Cardiac fibroblast (primary cell): ENCODE measurements at regions not wholly inside any gene's neighbourhood (a gene's known extent, or its start where the extent isn't known, plus 50 kb on each side); places are given as distances from the start of the nearest gene placed in this dataset.
A peak's percentile ranks its signal among the peaks of the same experiment; 100 is the strongest.

Experiments
- DNase-seq, 2 donors: peaks; one replicate each; pipeline versions ENCODE4 v3.0.0 to v3.0.0-alpha.2; 2010; ENCODE audit warnings: low read depth in 2 of 2
- H3K4me3 ChIP-seq, 2 donors: replicated peaks in 1 of 2; 1 replicate in 1 of 2; 2 replicates in 1 of 2; pipeline ENCODE4 v1.5.1; 2011; ENCODE audit warnings: low read depth in 2 of 2, low read length in 2 of 2, mild to moderate bottlenecking in 2 of 2, moderate library complexity in 1 of 2
- TF ChIP-seq, protein P1 (sequence below): IDR thresholded peaks from one replicate; pipeline ENCODE4 v1.5.1; 2011; ENCODE audit warnings: low read depth, mild to moderate bottlenecking, low read length, inconsistent platforms

DNA sequence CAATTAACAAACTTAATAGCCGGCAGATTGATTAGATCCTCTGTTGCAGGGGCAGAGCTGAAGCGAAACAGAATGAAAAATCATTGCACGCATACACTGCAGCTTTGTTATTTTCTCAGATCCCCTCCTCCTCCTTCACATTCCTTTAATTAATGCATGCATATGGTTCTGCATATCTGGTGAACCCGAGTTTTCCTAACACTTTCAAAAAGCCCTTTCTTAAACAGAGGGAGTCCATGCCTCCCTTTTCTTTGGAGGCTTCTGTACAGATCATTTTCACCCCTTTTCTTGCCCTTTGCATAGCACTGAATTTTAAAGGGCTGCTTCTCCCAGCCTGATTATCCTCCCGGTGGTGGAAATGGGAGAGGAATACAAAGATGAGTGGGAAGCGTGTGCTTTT is 136.6 kb upstream of the TBCA start:
- TF ChIP-seq, protein P1, sequence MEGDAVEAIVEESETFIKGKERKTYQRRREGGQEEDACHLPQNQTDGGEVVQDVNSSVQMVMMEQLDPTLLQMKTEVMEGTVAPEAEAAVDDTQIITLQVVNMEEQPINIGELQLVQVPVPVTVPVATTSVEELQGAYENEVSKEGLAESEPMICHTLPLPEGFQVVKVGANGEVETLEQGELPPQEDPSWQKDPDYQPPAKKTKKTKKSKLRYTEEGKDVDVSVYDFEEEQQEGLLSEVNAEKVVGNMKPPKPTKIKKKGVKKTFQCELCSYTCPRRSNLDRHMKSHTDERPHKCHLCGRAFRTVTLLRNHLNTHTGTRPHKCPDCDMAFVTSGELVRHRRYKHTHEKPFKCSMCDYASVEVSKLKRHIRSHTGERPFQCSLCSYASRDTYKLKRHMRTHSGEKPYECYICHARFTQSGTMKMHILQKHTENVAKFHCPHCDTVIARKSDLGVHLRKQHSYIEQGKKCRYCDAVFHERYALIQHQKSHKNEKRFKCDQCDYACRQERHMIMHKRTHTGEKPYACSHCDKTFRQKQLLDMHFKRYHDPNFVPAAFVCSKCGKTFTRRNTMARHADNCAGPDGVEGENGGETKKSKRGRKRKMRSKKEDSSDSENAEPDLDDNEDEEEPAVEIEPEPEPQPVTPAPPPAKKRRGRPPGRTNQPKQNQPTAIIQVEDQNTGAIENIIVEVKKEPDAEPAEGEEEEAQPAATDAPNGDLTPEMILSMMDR: no peak
- no peak for DNase-seq
- no peak overlapping the region for H3K4me3 ChIP-seq

DNA sequence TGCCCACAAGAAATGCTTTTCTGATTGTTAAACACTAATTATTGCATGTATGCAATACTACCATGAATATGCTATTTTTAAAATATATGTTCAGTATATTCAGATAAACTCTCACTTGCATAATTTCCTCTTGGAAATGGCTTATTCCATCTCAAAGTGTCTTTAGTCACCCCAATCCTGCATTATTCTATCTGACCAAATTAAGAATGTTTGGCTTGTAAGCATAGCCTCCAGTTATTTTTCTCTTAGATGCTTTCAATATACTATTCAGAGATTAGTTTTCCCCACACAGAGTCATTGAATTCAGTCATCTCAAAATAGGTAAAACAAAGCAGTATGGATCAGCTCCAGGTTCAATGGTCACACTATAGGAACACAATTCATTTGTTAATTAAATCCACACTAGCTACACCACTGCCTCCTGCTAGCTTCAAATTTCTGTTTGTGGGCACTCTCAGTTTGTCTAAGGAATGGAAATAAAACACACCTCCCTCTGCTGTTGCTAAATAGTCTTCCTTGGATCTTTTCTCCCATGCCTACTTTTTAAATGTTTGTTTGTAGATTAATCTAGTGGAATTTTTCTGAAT is 134.6 kb upstream of the TBCA start:
- no peak overlapping the region for H3K4me3 ChIP-seq
- TF ChIP-seq, protein P1: no peak
- DNase-seq: no peak

DNA sequence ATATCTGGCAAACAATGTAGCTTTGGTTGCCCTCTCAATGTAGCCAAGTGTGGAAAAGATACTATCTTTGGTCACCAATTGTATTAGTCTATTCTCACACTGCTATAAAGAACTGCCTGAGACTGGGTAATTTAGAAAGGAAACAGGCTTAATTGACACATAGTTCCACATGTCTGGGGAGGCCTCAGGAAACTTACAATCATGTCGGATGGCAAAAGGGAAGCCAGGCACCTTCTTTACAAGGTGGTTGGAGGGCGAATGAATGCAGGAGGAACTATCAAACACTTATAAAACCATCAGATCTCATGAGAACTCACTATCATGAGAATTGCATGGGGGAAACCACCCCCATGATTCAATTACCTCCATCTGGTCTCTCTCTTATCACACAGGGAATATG is 133.1 kb upstream of the TBCA start:
- TF ChIP-seq, protein P1: no peak
- H3K4me3 ChIP-seq: no peak overlapping the region
- no peak for DNase-seq

DNA sequence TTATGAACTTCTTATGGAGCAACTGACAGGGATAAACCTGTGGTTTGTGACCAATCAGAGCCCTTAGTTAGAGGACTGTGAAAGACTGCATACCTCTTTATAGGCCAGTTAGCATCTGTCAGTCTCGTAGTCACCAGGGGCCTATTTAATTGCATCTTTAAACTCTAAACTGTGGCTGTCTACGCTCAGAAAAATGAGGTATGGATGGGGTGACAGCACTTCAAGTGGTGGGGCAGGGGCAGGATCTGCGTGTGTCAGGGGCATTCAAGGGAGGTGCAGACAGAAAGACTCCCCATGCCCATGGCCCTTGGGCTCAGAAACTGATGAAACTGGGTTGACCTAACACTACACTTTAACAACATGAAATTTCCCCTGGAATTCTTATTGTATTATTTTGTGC is 132.6 kb upstream of the TBCA start:
- no peak for DNase-seq
- TF ChIP-seq, protein P1: no peak
- H3K4me3 ChIP-seq: no peak overlapping the region

DNA sequence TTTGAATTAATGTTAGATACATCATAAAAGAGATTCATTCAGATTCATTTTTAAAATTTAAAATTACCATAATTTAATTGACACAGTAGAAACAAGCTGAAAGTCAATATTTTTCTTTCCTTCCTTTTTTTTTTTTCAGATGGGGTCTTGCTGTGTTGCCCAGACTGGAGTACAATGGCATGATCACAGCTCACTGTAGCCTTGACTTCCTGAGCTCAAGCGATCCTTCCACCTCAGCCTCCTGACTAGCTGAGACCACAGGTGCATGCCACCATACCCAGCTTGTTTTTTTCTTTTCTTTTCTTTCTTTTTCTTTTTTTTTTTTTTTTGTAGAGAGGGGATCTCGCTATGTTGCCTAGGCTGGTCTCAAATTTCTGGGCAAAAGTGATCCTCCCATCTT is 131.6 kb upstream of the TBCA start:
- no peak for DNase-seq
- no peak overlapping the region for H3K4me3 ChIP-seq
- TF ChIP-seq, protein P1: no peak

DNA sequence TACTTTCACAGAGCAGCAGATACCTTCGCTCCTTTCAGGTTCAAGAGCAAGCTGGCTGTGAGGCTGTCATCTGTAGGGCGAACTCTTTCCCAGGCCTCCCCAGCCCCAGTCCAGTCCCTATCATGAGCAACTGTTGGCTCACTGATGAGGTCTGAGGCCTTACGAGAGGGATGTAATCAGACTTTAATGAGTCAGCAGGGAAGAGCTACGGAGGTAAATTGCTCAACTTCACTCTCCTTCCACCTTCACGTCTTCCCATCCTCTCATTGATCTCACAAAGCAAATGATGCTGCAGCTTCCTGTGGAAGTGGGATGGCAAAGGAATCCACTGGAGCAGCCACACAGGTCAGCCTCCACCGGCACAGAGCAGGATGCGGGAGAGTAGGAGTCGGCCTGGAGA is 130.7 kb upstream of the TBCA start:
- H3K4me3 ChIP-seq: no peak overlapping the region
- peak; percentile 27 to 79 for DNase-seq
- TF ChIP-seq, protein P1: no peak

DNA sequence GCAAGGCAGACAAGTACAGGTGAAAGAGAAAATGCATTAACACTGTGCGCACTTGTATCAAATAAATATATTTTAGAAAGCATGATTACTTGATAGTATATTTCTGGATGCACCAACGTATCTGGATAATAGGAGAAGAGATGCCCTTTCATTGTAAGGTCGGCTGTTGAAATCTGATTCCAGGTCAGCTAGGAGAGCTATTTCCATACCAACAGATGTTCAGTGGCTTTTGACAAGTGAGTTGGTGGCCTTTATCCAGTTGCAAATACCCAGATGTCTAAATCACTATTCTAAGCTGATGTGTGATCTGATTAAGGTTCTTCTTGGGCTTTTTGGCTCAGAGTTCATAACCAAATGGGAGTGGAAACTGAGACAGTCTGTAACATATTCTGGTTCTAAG is 128.2 kb upstream of the TBCA start:
- TF ChIP-seq, protein P1: no peak
- DNase-seq: no peak

More for the DNA sequence above, 128.2 kb upstream of the TBCA start:
- H3K4me3 ChIP-seq: no peak overlapping the region
